ENCODE measurements at regions not wholly inside any gene's neighbourhood (a gene's known extent, or its start where the extent isn't known, plus 50 kb on each side); places are given as distances from the start of the nearest gene placed in this dataset.

- Histone ChIP-seq H3K9me2 (ENCODE audit: insufficient read depth) (no peaks in the 10 kb centered on the region), H2AFZ (no peak overlapping the region), H3F3A (replicated peaks; ENCODE audit: low read depth) (no peaks in the 10 kb centered on the region), H3K27me3 (ENCODE audit: insufficient read depth) (no peaks in the 10 kb centered on the region), H3K4me1 (ENCODE audit: insufficient read depth) (no peaks in the 10 kb centered on the region), H3K4me3 (no peak overlapping the region), H3K36me3 (ENCODE audit: insufficient read depth) (no peaks in the 10 kb centered on the region), H4K20me1 (replicated peaks; ENCODE audit: insufficient read depth) (no peaks in the 10 kb centered on the region), H3K79me2 (replicated peaks; ENCODE audit: insufficient read depth) (no peaks in the 10 kb centered on the region), H3K4me2 (no peak overlapping the region), H3K27ac (ENCODE audit: low read depth) (no peak overlapping the region)
- DNase-seq (ENCODE audit: low spot score) (no peak), ATAC-seq (no peak)
- Mint-ChIP-seq H3K27ac (no peak overlapping the region), H3K4me1 (no peaks in the 10 kb centered on the region), H3K4me3 (no peak overlapping the region), H3K9me3 (peaks cover 21% of the 10 kb centered on the region), H3K27me3 (ENCODE audit: insufficient read depth, low read depth, poor library complexity) (no peaks in the 10 kb centered on the region), H3K36me3 (ENCODE audit: low read depth) (peaks cover 20% of the 10 kb centered on the region)
- TF ChIP-seq NANOG (IDR thresholded peaks at IDR 0.05; ENCODE audit: borderline replicate concordance) (no peak), ZNF331 (CRISPR knock-in tag; IDR thresholded peaks at IDR 0.05; ENCODE audit: low read depth) (no peak), REST (IDR thresholded peaks at IDR 0.05; ENCODE audit: unreplicated experiment) (no peak), EZH2 (IDR thresholded peaks at IDR 0.05; ENCODE audit: low read depth, unreplicated experiment) (no peak), EZH2phosphoT487 (IDR thresholded peaks at IDR 0.05; ENCODE audit: unreplicated experiment) (no peak), STAT1 (IDR thresholded peaks at IDR 0.05; ENCODE audit: unreplicated experiment) (no peak)
- TF ChIP-seq, protein P1, sequence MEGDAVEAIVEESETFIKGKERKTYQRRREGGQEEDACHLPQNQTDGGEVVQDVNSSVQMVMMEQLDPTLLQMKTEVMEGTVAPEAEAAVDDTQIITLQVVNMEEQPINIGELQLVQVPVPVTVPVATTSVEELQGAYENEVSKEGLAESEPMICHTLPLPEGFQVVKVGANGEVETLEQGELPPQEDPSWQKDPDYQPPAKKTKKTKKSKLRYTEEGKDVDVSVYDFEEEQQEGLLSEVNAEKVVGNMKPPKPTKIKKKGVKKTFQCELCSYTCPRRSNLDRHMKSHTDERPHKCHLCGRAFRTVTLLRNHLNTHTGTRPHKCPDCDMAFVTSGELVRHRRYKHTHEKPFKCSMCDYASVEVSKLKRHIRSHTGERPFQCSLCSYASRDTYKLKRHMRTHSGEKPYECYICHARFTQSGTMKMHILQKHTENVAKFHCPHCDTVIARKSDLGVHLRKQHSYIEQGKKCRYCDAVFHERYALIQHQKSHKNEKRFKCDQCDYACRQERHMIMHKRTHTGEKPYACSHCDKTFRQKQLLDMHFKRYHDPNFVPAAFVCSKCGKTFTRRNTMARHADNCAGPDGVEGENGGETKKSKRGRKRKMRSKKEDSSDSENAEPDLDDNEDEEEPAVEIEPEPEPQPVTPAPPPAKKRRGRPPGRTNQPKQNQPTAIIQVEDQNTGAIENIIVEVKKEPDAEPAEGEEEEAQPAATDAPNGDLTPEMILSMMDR (conservative IDR thresholded peaks at IDR 0.05; ENCODE audit: low read depth in 2 of 2) = no peak
Measured at GRCh38 chr21:27550287-27550686, 583.4 kb upstream of the ADAMTS5 start.

DNA sequence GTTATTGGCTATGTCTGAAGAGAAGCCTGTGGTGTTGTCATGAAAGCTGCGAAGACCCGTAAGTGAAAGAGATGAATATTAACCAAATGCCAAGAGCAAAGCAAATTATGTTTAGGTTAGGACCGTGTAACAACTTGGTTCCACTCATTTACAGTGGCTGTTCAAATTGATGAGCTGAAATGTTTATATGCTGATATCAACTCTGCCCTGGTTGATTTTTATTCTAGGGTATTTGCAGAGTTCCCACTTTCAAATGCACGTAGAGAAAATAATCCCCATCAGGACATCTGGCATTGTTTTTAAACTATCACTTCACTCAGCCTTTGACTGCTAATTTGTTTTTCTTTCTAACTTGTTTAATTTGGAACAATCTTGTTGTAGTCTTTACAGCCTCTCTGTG is 581.6 kb upstream of the ADAMTS5 start:
- Mint-ChIP-seq H3K9me3 (peaks cover 21% of the 10 kb centered on the region), H3K4me3 (no peak overlapping the region), H3K36me3 (ENCODE audit: low read depth) (peaks cover 20% of the 10 kb centered on the region), H3K27ac (no peak overlapping the region), H3K4me1 (no peaks in the 10 kb centered on the region), H3K27me3 (ENCODE audit: insufficient read depth, low read depth, poor library complexity) (no peaks in the 10 kb centered on the region)
- Histone ChIP-seq H3K79me2 (replicated peaks; ENCODE audit: insufficient read depth) (no peaks in the 10 kb centered on the region), H3K27me3 (ENCODE audit: insufficient read depth) (no peaks in the 10 kb centered on the region), H4K20me1 (replicated peaks; ENCODE audit: insufficient read depth) (no peaks in the 10 kb centered on the region), H3K4me1 (ENCODE audit: insufficient read depth) (no peaks in the 10 kb centered on the region), H3K9me2 (ENCODE audit: insufficient read depth) (no peaks in the 10 kb centered on the region), H3K36me3 (ENCODE audit: insufficient read depth) (no peaks in the 10 kb centered on the region), H3K4me2 (no peak overlapping the region), H3F3A (replicated peaks; ENCODE audit: low read depth) (no peaks in the 10 kb centered on the region), H2AFZ (no peak overlapping the region), H3K4me3 (no peak overlapping the region), H3K27ac (ENCODE audit: low read depth) (no peak overlapping the region)
- ATAC-seq (no peak), DNase-seq (ENCODE audit: low spot score) (no peak)
- TF ChIP-seq POLR2AphosphoS5 (IDR thresholded peaks at IDR 0.05; ENCODE audit: low read depth) = no peak
- TF ChIP-seq EZH2 (IDR thresholded peaks at IDR 0.05; ENCODE audit: low read depth, unreplicated experiment) = no peak
- no peak for TF ChIP-seq JUNB (IDR thresholded peaks at IDR 0.05; ENCODE audit: unreplicated experiment)
- no peak for TF ChIP-seq ZNF114 (CRISPR knock-in tag; IDR thresholded peaks at IDR 0.05)
- TF ChIP-seq, protein P1 (conservative IDR thresholded peaks at IDR 0.05; ENCODE audit: low read depth in 2 of 2) = no peak
- no peak for TF ChIP-seq ZNF331 (CRISPR knock-in tag; IDR thresholded peaks at IDR 0.05; ENCODE audit: low read depth)
- no peak for TF ChIP-seq CREB1 (CRISPR knock-in tag; IDR thresholded peaks at IDR 0.05; ENCODE audit: low read depth)
- TF ChIP-seq, protein P2, sequence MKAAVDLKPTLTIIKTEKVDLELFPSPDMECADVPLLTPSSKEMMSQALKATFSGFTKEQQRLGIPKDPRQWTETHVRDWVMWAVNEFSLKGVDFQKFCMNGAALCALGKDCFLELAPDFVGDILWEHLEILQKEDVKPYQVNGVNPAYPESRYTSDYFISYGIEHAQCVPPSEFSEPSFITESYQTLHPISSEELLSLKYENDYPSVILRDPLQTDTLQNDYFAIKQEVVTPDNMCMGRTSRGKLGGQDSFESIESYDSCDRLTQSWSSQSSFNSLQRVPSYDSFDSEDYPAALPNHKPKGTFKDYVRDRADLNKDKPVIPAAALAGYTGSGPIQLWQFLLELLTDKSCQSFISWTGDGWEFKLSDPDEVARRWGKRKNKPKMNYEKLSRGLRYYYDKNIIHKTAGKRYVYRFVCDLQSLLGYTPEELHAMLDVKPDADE (IDR thresholded peaks at IDR 0.05) = no peak
- TF ChIP-seq EZH2phosphoT487 (IDR thresholded peaks at IDR 0.05; ENCODE audit: unreplicated experiment) = no peak
- TF ChIP-seq NANOG (IDR thresholded peaks at IDR 0.05; ENCODE audit: borderline replicate concordance) = no peak
- no peak for TF ChIP-seq REST (IDR thresholded peaks at IDR 0.05; ENCODE audit: unreplicated experiment)
- TF ChIP-seq STAT1 (IDR thresholded peaks at IDR 0.05; ENCODE audit: unreplicated experiment) = no peak

Measured in GM23338 (cell line).